ENCODE measurements at regions not wholly inside any gene's neighbourhood (a gene's known extent, or its start where the extent isn't known, plus 50 kb on each side); places are given as distances from the start of the nearest gene placed in this dataset.

- no peak for DNase-seq (ENCODE audit: low read depth in 4 of 4, low spot score in 3 of 4)
Observed at GRCh38 chr21:15514073-15514946, 215.5 kb upstream of the USP25 start.

GRCh38 chr21:15515908-15516307 is 213.9 kb upstream of the USP25 start:
- no peak for DNase-seq (ENCODE audit: low read depth in 4 of 4, low spot score in 3 of 4)

DNA sequence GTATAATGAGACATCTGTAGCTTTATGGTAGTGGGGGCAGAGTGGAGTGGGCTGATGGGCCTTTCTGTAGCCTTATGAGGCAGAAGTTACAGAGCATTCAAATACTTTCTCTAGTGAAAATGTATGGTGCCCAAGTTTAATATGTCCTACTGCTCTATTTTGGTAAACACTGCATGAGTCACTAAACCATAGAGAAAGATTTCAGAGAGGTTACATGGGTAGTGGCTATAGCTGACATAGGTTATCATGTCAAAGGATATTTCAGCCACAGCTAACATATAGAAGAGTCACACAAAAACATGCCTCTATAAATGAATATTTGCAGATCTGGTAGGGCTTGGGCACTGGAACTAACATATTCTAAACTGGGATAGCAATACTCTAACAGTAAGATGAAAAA is 212.4 kb upstream of the USP25 start:
- DNase-seq (ENCODE audit: low read depth in 4 of 4, low spot score in 3 of 4), result no peak

- DNase-seq (ENCODE audit: low read depth in 4 of 4, low spot score in 3 of 4), result no peak
Observed at GRCh38 chr21:15520811-15521643, 208.8 kb upstream of the USP25 start.

DNA sequence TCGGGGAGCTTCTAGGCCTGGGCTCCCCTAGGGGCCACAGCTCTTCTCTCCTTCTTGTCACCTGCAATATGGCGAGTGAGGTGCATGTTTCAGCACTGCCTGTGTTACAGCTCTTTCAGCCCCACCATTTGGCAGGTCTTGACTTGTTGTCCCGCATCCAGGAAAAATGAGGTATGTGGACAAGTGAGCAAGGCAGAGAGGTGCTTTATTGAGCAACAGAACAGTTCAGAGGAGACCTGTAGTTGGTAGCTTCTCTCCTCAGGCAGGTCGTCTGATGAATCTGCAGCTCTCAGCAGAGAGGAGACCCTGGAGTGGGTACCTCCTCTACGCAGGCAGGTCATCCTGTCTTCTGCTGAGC is 208.2 kb upstream of the USP25 start:
- DNase-seq (ENCODE audit: low read depth in 4 of 4, low spot score in 3 of 4), result no peak

- DNase-seq (ENCODE audit: low read depth in 4 of 4, low spot score in 3 of 4), result no peak
Observed at GRCh38 chr21:15522148-15522547, 207.6 kb upstream of the USP25 start.

DNA sequence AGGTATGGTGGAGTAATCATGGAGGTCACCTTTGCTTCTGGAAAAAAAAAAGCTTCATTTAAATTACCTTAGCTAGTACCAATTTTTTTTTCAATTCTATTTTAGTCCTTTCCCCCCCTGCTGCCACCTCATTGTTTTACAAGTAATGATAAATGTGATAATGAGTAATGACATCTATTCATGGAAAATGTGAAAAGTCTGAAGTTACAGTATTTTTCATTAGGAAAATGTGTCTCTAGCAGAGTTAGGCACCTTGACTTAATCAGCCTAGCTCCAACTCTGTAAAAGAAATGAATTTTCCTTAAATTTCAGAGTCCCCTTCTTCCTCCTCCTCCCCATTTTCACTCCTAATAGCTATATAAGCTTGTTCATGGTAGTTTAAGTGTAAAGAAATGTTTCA is 204.9 kb upstream of the USP25 start:
- DNase-seq (ENCODE audit: low read depth in 4 of 4, low spot score in 3 of 4), result no peak

- no peak for DNase-seq (ENCODE audit: low read depth in 4 of 4, low spot score in 3 of 4)
Observed at GRCh38 chr21:15526798-15527197, 203.0 kb upstream of the USP25 start.

- DNase-seq (ENCODE audit: low read depth in 4 of 4, low spot score in 3 of 4), result no peak
Observed at GRCh38 chr21:15528346-15528745, 201.4 kb upstream of the USP25 start.

DNA sequence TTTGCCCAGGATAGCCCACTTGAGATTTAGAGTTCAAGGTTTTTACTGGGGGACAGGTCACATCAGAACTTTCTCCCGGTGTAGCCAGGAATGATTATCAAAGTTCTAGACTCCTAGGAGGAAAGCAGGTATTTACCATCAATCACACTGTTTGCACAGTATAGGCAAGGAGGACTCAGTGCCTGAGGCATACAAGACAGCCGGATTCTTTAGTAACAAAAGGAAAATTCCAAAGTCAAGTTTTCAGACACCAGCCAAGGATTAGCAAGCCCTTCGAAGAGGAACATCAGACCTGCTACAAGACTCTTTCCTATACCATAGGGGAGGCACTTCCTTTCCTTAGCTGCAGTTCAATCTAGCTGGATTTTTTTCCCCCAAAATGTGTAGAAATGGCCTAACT is 197.8 kb upstream of the USP25 start:
- no peak for DNase-seq (ENCODE audit: low read depth in 4 of 4, low spot score in 3 of 4)

- DNase-seq (ENCODE audit: low read depth in 4 of 4, low spot score in 3 of 4), result no peak
Observed at GRCh38 chr21:15533618-15534017, 196.2 kb upstream of the USP25 start.

- DNase-seq (ENCODE audit: low read depth in 4 of 4, low spot score in 3 of 4), result no peak
Observed at GRCh38 chr21:15534450-15534886, 195.3 kb upstream of the USP25 start.

GRCh38 chr21:15539376-15539775 is 190.4 kb upstream of the USP25 start:
- no peak for DNase-seq (ENCODE audit: low read depth in 4 of 4, low spot score in 3 of 4)

GRCh38 chr21:15543473-15543872 is 186.3 kb upstream of the USP25 start:
- no peak for DNase-seq (ENCODE audit: low read depth in 4 of 4, low spot score in 3 of 4)

DNA sequence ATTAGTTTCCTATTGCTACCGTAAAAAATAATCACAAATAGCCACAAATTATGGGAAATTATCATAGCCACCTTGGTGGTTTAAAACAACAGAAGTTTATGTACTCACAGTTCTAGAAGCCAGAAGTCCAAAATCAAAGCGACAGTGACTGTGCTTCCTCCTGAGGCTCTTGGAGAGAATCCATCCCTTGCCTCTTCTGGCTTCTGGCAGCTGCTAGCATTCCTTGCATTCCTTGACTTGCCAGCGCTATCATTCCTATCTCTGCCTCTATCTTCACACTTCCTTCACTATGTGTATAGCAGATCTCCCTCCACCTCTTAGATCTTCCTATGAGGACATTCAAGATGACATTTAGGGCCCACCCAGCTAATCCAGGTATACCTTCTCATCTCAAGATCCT is 180.1 kb upstream of the USP25 start:
- DNase-seq (ENCODE audit: low read depth in 4 of 4, low spot score in 3 of 4), result no peak

GRCh38 chr21:15552914-15553494 is 176.8 kb upstream of the USP25 start:
- DNase-seq (ENCODE audit: low read depth in 4 of 4, low spot score in 3 of 4), result peak in 1 of 4 donors; percentile 3

DNA sequence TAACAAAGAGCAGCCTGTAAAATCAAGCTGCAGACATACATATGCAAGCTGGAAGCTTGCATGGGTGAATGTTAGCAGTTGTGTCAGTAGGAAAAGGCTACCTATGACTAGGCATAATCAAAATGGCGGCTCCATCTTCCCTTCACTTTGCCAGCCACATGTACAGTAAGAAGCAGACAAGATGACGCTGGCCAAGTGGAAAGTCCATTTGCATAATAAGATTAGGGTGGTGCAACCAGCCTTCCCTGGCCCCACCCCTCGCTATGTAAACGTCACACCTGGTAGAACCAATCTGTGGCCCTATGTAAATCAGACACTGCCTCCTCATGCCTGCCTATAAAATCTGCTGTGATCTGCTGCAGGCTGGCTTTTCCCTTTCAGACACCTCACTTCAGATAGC is 171.9 kb upstream of the USP25 start:
- no peak for DNase-seq (ENCODE audit: low read depth in 4 of 4, low spot score in 3 of 4)

- DNase-seq (ENCODE audit: low read depth in 4 of 4, low spot score in 3 of 4), result no peak
Observed at GRCh38 chr21:15558884-15559283, 170.9 kb upstream of the USP25 start.

DNA sequence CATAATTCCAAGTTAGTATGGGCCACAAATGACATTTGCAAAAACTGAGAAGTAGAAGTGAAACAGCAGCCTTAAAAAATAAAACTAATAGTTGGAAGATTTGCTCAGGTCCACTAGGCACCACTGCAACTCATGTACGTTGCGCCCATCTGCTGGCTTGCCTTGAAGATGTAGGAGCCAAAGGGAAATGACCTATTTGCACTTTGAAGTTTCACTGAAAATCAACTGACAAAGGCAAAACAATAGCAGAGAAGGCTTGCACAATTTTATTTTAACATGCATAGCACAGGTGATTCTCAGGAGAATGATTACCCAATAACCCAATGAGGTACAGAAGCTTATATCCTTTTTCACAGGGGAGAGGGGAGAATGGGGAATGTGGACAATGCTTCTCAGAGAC is 170.1 kb upstream of the USP25 start:
- DNase-seq (ENCODE audit: low read depth in 4 of 4, low spot score in 3 of 4), result no peak

GRCh38 chr21:15560383-15561056 is 169.3 kb upstream of the USP25 start:
- no peak for DNase-seq (ENCODE audit: low read depth in 4 of 4, low spot score in 3 of 4)

DNA sequence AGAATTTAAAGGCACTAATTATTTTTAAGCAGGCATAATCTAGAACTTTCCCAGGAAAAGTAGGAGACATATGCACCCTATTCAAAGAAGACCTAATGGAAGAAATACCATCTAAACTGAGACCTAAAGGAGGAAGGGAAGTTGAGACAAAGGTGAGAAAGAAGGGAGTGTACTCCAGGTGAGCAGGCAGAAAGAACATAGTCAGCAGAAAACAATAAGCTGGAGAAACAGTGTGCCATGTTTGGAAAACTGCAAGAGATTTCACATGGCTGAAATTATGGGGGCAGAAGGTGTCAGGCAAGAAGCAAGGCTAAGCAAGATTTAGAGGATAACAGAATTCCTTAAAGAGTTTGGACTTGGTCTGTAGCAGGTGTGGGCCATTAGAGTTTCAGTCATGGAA is 167.0 kb upstream of the USP25 start:
- no peak for DNase-seq (ENCODE audit: low read depth in 4 of 4, low spot score in 3 of 4)
